Endothelial cell of umbilical vein (primary cell): ENCODE measurements at regions not wholly inside any gene's neighbourhood (a gene's known extent, or its start where the extent isn't known, plus 50 kb on each side); places are given as distances from the start of the nearest gene placed in this dataset.

Experiments used
- EZH2 ChIP-seq: IDR thresholded peaks from 2 replicates; pipeline ENCODE4 v1.6.1; 2012; ENCODE audit warnings: borderline replicate concordance, low read depth, mild to moderate bottlenecking, moderate library complexity, low read length, inconsistent platforms; ENCODE audit not compliant: severe bottlenecking
- GATA2 ChIP-seq: IDR thresholded peaks from 2 replicates; pipeline ENCODE4 v1.7.0; 2011; ENCODE audit warnings: low read depth, mild to moderate bottlenecking, moderate library complexity, mixed read lengths, low read length; ENCODE audit not compliant: insufficient read length, insufficient read depth
- POLR2A ChIP-seq: IDR thresholded peaks from 2 replicates; pipeline ENCODE4 v1.6.1; 2012; ENCODE audit warnings: low read depth, mild to moderate bottlenecking, control low read depth, low read length
- POLR2AphosphoS5 ChIP-seq: IDR thresholded peaks from 2 replicates; pipeline ENCODE4 v1.6.1; 2012; ENCODE audit warnings: low read depth, mild to moderate bottlenecking, control low read depth, low read length, moderate library complexity; ENCODE audit not compliant: insufficient read depth
- TF ChIP-seq, protein P1 (sequence below): IDR thresholded peaks from 2 replicates; pipeline ENCODE4 v1.6.1; 2011; ENCODE audit not compliant: insufficient read depth, insufficient read length
- TF ChIP-seq, protein P2 (sequence below), 2 donors: IDR thresholded peaks; 1 replicate in 1 of 2; 2 replicates in 1 of 2; pipeline ENCODE4 v1.5.1; 2011; ENCODE audit warnings: low read length in 2 of 2, mild to moderate bottlenecking in 2 of 2, moderate library complexity in 2 of 2, control low read depth in 1 of 2, inconsistent platforms in 1 of 2, low read depth in 1 of 2; ENCODE audit not compliant: insufficient read depth in 1 of 2; ENCODE audit errors: extremely low read depth in 1 of 2

GRCh38 chr1:58992643-58993042, 208.8 kb upstream of the JUN start:
- TF ChIP-seq, protein P1, sequence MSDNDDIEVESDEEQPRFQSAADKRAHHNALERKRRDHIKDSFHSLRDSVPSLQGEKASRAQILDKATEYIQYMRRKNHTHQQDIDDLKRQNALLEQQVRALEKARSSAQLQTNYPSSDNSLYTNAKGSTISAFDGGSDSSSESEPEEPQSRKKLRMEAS = no peak
- TF ChIP-seq, protein P2, sequence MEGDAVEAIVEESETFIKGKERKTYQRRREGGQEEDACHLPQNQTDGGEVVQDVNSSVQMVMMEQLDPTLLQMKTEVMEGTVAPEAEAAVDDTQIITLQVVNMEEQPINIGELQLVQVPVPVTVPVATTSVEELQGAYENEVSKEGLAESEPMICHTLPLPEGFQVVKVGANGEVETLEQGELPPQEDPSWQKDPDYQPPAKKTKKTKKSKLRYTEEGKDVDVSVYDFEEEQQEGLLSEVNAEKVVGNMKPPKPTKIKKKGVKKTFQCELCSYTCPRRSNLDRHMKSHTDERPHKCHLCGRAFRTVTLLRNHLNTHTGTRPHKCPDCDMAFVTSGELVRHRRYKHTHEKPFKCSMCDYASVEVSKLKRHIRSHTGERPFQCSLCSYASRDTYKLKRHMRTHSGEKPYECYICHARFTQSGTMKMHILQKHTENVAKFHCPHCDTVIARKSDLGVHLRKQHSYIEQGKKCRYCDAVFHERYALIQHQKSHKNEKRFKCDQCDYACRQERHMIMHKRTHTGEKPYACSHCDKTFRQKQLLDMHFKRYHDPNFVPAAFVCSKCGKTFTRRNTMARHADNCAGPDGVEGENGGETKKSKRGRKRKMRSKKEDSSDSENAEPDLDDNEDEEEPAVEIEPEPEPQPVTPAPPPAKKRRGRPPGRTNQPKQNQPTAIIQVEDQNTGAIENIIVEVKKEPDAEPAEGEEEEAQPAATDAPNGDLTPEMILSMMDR (IDR thresholded peaks at IDR 0.05; ENCODE audit: extremely low read depth in 1 of 2, insufficient read depth in 1 of 2, low read depth in 1 of 2, low read length in 2 of 2) = no peak
- TF ChIP-seq POLR2A = no peak
- no peak for TF ChIP-seq EZH2
- no peak for TF ChIP-seq POLR2AphosphoS5
- no peak for TF ChIP-seq GATA2
